ENCODE measurements at regions not wholly inside any gene's neighbourhood (a gene's known extent, or its start where the extent isn't known, plus 50 kb on each side); places are given as distances from the start of the nearest gene placed in this dataset.

- CTCF ChIA-PET = no interaction called here
- Histone ChIP-seq H3K9me3 (no peaks in the 10 kb centered on the region), H3K27ac (no peak overlapping the region), H3K4me3 (no peak overlapping the region), H3K4me2 (no peak overlapping the region), H3K4me1 (no peaks in the 10 kb centered on the region)
- TF ChIP-seq NFE2L2 (conservative IDR thresholded peaks at IDR 0.05; ENCODE audit: low read length) (no peak), CHD2 (IDR thresholded peaks at IDR 0.05; ENCODE audit: low read length, partially characterized antibody) (no peak)
- no peak for DNase-seq (ENCODE audit: low read depth in 1 of 2, low spot score in 1 of 2)
- no peak for FAIRE-seq
- POLR2A ChIA-PET = no interaction called here
- 19% methylated on average over 2 of the region's 2 CpGs for WGBS (ENCODE audit: missing lambda C conversion rate)
- ATAC-seq = no peak
Observed at GRCh38 chr2:84052043-84052442, 407.0 kb downstream of the SUCLG1 start.

GRCh38 chr2:84048964-84049363 lies 410.1 kb downstream of the SUCLG1 start:
- Histone ChIP-seq H3K4me1 (no peaks in the 10 kb centered on the region), H3K27ac (no peak overlapping the region), H3K9me3 (no peaks in the 10 kb centered on the region), H3K4me2 (no peak overlapping the region), H3K4me3 (no peak overlapping the region)
- ChIA-PET CTCF (no interaction called here), POLR2A (no interaction called here)
- ATAC-seq = no peak
- WGBS (ENCODE audit: missing lambda C conversion rate) = 36% methylated on average over 4 of the region's 4 CpGs
- no peak for DNase-seq (ENCODE audit: low read depth in 1 of 2, low spot score in 1 of 2)
- FAIRE-seq = no peak
- TF ChIP-seq HMGXB4 (CRISPR knock-in tag; IDR thresholded peaks at IDR 0.05; ENCODE audit: borderline replicate concordance) (no peak), MAFK (IDR thresholded peaks at IDR 0.05; ENCODE audit: partially characterized antibody) (peak; percentile 65), NPAS2 (CRISPR knock-in tag; IDR thresholded peaks at IDR 0.05; ENCODE audit: borderline replicate concordance) (no peak)

- no peak for DNase-seq (ENCODE audit: low read depth in 1 of 2, low spot score in 1 of 2)
- ATAC-seq = no peak
- no peak overlapping the region for H3K4me2 ChIP-seq
- H3K4me1 ChIP-seq = no peaks in the 10 kb centered on the region
- ChIA-PET CTCF (no interaction called here), POLR2A (no interaction called here)
- no peaks in the 10 kb centered on the region for H3K9me3 ChIP-seq
- no peak overlapping the region for H3K27ac ChIP-seq
- TF ChIP-seq MAZ (IDR thresholded peaks at IDR 0.05; ENCODE audit: borderline replicate concordance, low read depth, low read length) (no peak), ESRRA (IDR thresholded peaks at IDR 0.05; ENCODE audit: borderline replicate concordance, low read length) (no peak), ATOH8 (CRISPR knock-in tag; IDR thresholded peaks at IDR 0.05; ENCODE audit: low read depth) (no peak), NPAS2 (CRISPR knock-in tag; IDR thresholded peaks at IDR 0.05; ENCODE audit: borderline replicate concordance) (no peak), RARB (CRISPR knock-in tag; IDR thresholded peaks at IDR 0.05) (no peak), RAD21 (conservative IDR thresholded peaks at IDR 0.05 in 1 of 2, IDR thresholded peaks at IDR 0.05 in 1 of 2) (no peak), ZFP36 (IDR thresholded peaks at IDR 0.05; ENCODE audit: borderline replicate concordance, partially characterized antibody) (no peak), CHD4 (IDR thresholded peaks at IDR 0.05; ENCODE audit: borderline replicate concordance) (no peak), HMGXB4 (CRISPR knock-in tag; IDR thresholded peaks at IDR 0.05; ENCODE audit: borderline replicate concordance) (no peak), GATA3 (IDR thresholded peaks at IDR 0.05; ENCODE audit: borderline replicate concordance) (no peak), FOSB (CRISPR knock-in tag; IDR thresholded peaks at IDR 0.05) (no peak), FOXS1 (CRISPR knock-in tag; IDR thresholded peaks at IDR 0.05) (no peak), ELK1 (IDR thresholded peaks at IDR 0.05; ENCODE audit: low read depth, low read length) (no peak)
- 23% methylated on average over 3 of the region's 3 CpGs for WGBS (ENCODE audit: missing lambda C conversion rate)
- FAIRE-seq = no peak
- no peak overlapping the region for H3K4me3 ChIP-seq
Observed at GRCh38 chr2:84041506-84041905, 417.6 kb downstream of the SUCLG1 start.
